ENCODE measurements at regions not wholly inside any gene's neighbourhood (a gene's known extent, or its start where the extent isn't known, plus 50 kb on each side); places are given as distances from the start of the nearest gene placed in this dataset.

GRCh38 chr15:66859688-66860253 lies 157.7 kb downstream of the SMAD6 start:
- DNase-seq (ENCODE audit: low spot score): no peak
- Histone ChIP-seq H3K27me3 (replicated peaks; ENCODE audit: insufficient read depth) (no peaks in the 10 kb centered on the region), H3K4me1 (replicated peaks) (no peaks in the 10 kb centered on the region), H3K4me3 (no peak overlapping the region), H3K9me3 (no peaks in the 10 kb centered on the region), H3K36me3 (no peaks in the 10 kb centered on the region), H3K27ac (no peak overlapping the region)
- TF ChIP-seq POLR2AphosphoS5 (IDR thresholded peaks at IDR 0.05): no peak
- TF ChIP-seq POLR2A (IDR thresholded peaks at IDR 0.05): no peak
- TF ChIP-seq CTCF (IDR thresholded peaks at IDR 0.05): no peak
- intact Hi-C loops (cut with DNase I): no loop called here
- 90% methylated on average over 8 of the region's 8 CpGs for WGBS

GRCh38 chr15:66860844-66861243 lies 158.8 kb downstream of the SMAD6 start:
- 92% methylated on average over 3 of the region's 3 CpGs for WGBS
- Histone ChIP-seq H3K4me1 (replicated peaks) (no peaks in the 10 kb centered on the region), H3K36me3 (no peaks in the 10 kb centered on the region), H3K4me3 (no peak overlapping the region), H3K27me3 (replicated peaks; ENCODE audit: insufficient read depth) (no peaks in the 10 kb centered on the region), H3K9me3 (no peaks in the 10 kb centered on the region), H3K27ac (no peak overlapping the region)
- intact Hi-C loops (cut with DNase I): no loop called here
- TF ChIP-seq POLR2A (IDR thresholded peaks at IDR 0.05) (no peak), CTCF (IDR thresholded peaks at IDR 0.05) (no peak), POLR2AphosphoS5 (IDR thresholded peaks at IDR 0.05) (no peak)
- no peak for DNase-seq (ENCODE audit: low spot score)

GRCh38 chr15:66862111-66862939 lies 160.3 kb downstream of the SMAD6 start:
- WGBS: 87% methylated on average over 10 of the region's 10 CpGs

GRCh38 chr15:66862940-66863335 lies 160.9 kb downstream of the SMAD6 start:
- no peaks in the 10 kb centered on the region for H3K27me3 ChIP-seq (replicated peaks; ENCODE audit: insufficient read depth)
- WGBS: 1% methylated on average over 9 of the region's 9 CpGs
- intact Hi-C loops (cut with DNase I): no loop called here
- H3K4me3 ChIP-seq: no peak overlapping the region
- TF ChIP-seq CTCF (IDR thresholded peaks at IDR 0.05) (peak; percentile 50 to 89 (median 72)), POLR2AphosphoS5 (IDR thresholded peaks at IDR 0.05) (peak; percentile 27), POLR2A (IDR thresholded peaks at IDR 0.05) (no peak)
- peak; percentile 54 for DNase-seq (ENCODE audit: low spot score)
- no peak overlapping the region for H3K27ac ChIP-seq
- no peaks in the 10 kb centered on the region for H3K9me3 ChIP-seq
- no peaks in the 10 kb centered on the region for H3K36me3 ChIP-seq
- H3K4me1 ChIP-seq (replicated peaks): no peaks in the 10 kb centered on the region

More at GRCh38 chr15:66862111-66862939, 160.3 kb downstream of the SMAD6 start:
- intact Hi-C loops (cut with DNase I): no loop called here
- Histone ChIP-seq H3K27me3 (replicated peaks; ENCODE audit: insufficient read depth) (no peaks in the 10 kb centered on the region), H3K36me3 (no peaks in the 10 kb centered on the region), H3K27ac (no peak overlapping the region), H3K9me3 (no peaks in the 10 kb centered on the region), H3K4me1 (replicated peaks) (no peaks in the 10 kb centered on the region), H3K4me3 (no peak overlapping the region)
- no peak for TF ChIP-seq POLR2A (IDR thresholded peaks at IDR 0.05)
- no peak for TF ChIP-seq POLR2AphosphoS5 (IDR thresholded peaks at IDR 0.05)
- TF ChIP-seq CTCF (IDR thresholded peaks at IDR 0.05): no peak
- DNase-seq (ENCODE audit: low spot score): no peak

All from prostate gland (tissue), 2 donors.